HG02884 (cell line): ENCODE measurements at regions not wholly inside any gene's neighbourhood (a gene's known extent, or its start where the extent isn't known, plus 50 kb on each side); places are given as distances from the start of the nearest gene placed in this dataset.

Experiments
- ATAC-seq: cut with Tn5 transposase; IDR thresholded peaks from one replicate; pipeline ENCODE4 v1.9.1; 2021; ENCODE audit warnings: mild to moderate bottlenecking, moderate library complexity; ENCODE audit not compliant: unreplicated experiment

GRCh38 chrX:140848800-140849199 lies 139.2 kb downstream of the LINC00632 start:
- ATAC-seq: no peak

DNA sequence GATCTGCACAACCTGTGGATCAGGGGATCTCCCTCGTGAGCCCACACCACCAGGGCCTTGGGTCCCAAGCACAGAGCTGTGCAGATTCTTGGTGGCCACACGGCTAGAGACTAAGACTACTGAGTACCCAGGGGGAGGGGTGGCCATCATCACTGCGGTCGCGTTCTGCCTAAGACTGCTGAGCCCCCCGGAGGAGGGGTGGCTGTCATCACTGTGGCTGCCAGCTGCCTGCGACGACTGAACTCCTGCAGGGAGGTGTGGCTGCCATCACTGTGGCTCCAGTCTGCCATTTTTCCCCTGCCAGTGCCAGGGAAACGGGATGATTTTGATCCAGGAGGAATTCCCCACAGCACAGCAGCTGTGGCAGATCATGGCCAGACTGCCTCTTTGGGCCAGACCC lies 141.7 kb upstream of the SPANXB1 start:
- no peak for ATAC-seq

DNA sequence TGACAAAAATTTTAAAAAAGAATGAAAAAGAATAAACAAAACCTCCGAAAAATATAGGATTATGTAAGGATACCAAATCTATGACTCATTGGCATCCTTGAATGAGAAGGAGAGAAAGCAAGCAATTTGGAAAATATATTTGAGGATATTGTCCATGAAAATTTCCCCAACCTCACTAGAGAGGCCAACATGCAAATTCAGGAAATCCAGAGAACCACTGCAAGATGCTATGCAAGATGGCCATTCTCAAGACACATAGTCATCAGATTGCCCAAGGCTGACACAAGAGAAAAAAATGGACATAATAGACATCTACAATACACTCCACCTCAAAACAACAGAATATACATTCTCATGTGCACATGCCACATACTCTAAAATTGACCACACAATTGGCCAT lies 135.9 kb upstream of the SPANXB1 start:
- ATAC-seq: no peak

GRCh38 chrX:140912606-140913005 lies 89.8 kb upstream of the SPANXB1 start:
- no peak for ATAC-seq

DNA sequence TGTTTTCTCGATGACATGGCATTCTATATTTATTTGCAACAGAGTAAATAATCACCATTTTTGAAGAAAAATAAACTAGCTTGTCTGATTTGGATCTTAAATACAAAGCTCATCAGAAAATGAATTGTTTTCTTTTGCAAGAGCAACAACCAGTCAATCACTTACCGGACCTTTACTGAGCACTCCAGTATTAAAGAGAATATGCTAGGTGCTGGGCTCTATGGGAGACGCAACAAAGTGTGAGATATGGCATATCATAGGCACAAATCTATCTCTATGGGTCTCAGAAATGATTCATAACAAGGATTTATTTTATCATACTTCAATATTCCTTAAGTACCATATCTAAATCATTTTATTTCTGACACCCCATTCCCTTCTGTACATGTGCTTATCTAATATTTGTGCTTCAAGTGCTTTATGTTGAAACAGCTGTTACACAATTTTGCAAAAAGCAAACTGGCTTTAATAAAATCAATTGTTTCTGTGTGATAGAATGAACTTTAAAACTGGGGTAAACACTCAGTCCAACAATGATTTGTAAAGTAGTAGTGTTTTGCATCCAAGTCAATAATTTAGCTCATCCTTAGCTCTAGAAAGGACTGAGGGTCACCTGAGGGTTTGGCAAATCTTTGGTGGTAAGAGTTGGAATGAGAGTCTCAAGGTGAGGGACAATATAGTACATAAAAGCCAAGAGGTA lies 88.4 kb upstream of the SPANXB1 start:
- ATAC-seq: no peak

DNA sequence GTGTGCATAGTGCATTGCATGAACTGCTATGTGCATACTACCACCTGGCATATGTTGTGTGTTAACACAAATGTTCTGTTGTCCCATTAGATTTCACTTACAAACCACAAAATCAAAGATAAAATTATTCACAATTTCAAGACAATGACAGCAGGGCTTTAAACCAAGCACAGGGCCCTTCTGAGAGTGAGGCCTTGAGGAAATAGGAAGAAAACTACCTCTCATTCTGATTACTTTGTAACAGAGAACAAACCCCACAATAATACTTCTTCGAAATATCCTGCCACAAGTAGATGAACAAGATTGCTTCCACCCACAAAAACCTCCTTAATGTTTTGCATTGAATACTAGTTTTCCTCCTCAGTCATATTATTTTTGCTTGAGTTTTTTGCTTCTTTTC lies 85.5 kb upstream of the SPANXB1 start:
- ATAC-seq: no peak

DNA sequence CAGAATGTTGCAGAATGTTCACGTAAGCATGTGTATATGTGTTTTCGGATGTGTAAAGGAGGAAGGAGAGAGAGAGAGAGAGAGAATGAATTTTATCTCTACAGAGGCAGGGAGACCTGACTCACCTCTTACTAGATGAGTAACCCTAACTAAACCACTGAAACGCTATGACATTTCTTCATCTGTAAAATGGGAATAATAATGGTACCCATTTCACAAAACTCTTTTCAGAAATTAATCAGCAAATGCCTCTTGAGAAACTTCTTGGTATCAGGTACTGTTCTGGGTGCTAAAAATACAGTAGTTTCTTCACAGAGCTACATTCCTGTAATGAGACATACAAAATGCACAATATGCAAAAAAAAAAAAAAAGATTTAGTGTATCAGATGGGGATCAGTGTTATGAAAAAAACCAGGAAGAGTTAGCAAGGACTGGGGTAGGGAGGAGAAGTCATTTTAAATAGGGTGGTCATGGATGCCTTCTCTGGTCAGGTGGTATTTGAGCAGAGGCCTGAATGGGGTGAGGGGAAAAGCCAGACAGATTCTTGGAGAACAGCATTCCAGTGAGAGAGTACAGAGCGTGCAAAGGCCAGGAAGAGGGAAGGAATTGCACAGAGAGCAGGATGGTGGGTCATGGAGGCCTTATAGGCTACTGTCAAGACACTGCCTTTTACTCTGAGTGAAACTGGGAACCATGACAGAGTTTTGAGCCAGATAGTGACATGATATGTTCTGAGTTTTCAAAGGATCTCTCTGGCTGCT lies 84.9 kb upstream of the SPANXB1 start:
- ATAC-seq: no peak

DNA sequence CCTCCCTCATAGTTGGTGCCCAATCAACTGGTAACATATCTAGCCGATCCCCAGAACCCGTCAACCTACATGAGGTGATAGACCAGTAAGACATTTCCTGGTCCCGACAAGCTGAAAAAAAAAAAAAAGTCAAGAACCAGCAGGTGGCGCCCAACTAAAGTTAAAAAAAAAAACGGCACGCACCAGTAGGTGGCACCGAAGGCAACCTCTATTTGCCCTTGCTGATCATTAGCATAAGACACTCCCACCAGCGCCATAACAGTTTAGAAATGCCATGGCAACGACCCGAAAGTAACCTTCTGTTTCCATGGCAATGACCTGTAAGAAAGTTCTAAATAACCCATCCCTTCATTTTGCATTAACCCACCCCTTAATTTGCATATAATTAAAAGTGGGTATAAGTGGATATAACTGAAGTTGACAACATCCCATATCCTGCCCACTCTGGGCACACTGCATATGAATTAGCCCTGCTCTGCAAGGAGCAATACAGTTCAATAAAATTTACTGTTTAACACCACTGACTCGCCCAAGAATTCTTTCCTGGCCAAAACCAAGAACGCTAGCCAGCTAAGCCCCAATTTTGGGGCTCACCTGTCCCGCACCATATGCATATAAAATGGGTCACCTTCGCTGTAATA lies 83.9 kb upstream of the SPANXB1 start:
- ATAC-seq: peak; percentile 88

DNA sequence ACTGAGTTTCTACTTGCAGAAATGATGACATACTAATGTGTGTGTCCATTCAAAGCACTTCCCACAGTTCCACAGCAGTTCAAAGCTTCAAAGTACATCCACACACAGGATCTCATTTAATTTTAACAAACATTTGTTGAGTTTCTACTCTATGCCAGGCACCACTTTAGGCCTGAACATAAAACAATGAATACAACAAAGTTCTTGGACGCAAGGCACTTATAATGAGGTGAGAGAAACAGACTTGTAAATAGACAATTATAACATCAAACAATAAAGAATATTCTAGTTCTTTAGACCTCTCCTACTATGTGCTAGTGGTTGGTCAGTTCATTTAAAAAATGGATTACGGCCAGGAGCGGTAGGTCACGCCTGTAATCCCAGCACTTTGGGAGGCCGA lies 82.0 kb upstream of the SPANXB1 start:
- no peak for ATAC-seq

- no peak for ATAC-seq
These were observed 79.3 kb upstream of the SPANXB1 start for GRCh38 chrX:140923118-140923517.

- ATAC-seq: no peak
These were observed 73.7 kb upstream of the SPANXB1 start for GRCh38 chrX:140928739-140929138.

DNA sequence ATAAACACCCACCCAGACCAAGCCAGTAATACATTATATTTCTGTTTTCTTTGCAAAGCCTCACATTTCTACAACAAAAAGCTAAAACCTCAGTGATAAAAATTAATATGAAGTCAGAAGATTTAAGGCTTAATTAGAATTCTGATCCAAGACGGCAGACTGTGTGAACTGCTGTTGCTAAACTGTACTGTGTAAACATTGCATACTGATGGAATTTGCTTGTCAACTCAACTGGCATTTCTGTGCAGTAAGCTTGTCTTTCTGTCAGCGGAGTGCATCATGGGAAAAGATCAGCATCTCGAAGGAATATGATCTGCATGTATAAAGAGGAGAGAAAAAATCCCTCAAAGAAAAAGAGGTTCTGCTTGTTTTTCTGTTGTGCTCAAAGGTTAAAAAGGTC lies 69.4 kb upstream of the SPANXB1 start:
- no peak for ATAC-seq

- no peak for ATAC-seq
These were observed 68.3 kb upstream of the SPANXB1 start for GRCh38 chrX:140933874-140934655.

- no peak for ATAC-seq
These were observed 58.9 kb upstream of the SPANXB1 start for GRCh38 chrX:140943513-140943912.

- ATAC-seq: no peak
These were observed 57.7 kb upstream of the SPANXB1 start for GRCh38 chrX:140944710-140945109.

DNA sequence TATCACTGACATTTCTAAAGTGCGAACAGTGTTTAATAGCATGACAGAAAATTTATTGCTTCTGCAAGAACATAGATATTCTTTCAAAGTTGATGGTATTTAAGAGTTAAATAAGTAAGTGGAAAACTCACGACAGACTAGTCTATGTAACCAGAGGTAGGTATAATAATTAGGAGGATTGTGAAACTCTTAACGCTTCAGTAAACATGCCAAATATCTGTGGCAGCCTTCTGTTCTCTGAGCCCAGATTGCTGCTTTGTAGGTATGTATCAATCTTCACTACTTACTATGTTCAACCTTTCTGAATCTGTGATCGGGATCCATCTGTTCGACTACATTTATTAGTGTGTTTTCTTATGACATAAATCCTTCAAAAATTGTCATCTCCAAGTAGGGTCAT lies 53.6 kb upstream of the SPANXB1 start:
- ATAC-seq: no peak

DNA sequence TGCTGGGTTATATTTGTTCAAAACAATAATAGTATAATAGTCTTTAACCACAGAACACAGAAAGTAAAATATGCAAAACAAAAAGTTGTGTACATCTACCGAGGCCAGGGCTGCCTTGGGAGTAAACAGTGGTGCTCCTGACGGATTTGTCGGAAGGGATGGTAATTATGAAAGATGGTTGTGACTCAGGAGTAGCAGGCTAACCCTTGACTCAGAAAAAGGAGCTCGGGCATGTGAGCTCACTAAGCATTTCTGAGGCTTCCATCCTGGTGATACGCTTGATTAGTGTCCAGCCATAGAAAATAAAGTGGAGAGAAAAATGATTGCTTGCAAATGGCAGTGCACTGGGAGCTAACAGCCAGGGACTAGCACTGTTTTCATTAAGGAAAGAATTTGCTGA lies 53.2 kb upstream of the SPANXB1 start:
- no peak for ATAC-seq
